Adipocyte (in vitro differentiated cells): ENCODE measurements at regions not wholly inside any gene's neighbourhood (a gene's known extent, or its start where the extent isn't known, plus 50 kb on each side); places are given as distances from the start of the nearest gene placed in this dataset.

Experiments used
- DNase-seq: peaks from one replicate; pipeline ENCODE4 v3.0.0-alpha.2; 2015; ENCODE audit warnings: low read depth
- H3K27me3 ChIP-seq: replicated peaks from 2 replicates; pipeline ENCODE4 v1.7.0; 2013; ENCODE audit warnings: mild to moderate bottlenecking, low read length, moderate library complexity; ENCODE audit not compliant: control insufficient read depth, insufficient read depth
- H3K36me3 ChIP-seq: 2 replicates; pipeline ENCODE4 v1.7.0; 2013; ENCODE audit warnings: low read length, mild to moderate bottlenecking, moderate library complexity; ENCODE audit not compliant: control insufficient read depth, insufficient read depth, severe bottlenecking
- H3K4me1 ChIP-seq: 2 replicates; pipeline ENCODE4 v1.7.0; 2013; ENCODE audit warnings: mild to moderate bottlenecking, low read length, moderate library complexity; ENCODE audit not compliant: control insufficient read depth, insufficient read depth
- H3K4me3 ChIP-seq: 2 replicates; pipeline ENCODE4 v1.7.0; 2013; ENCODE audit warnings: mild to moderate bottlenecking, low read length, moderate library complexity
- H3K9ac ChIP-seq: 2 replicates; pipeline ENCODE4 v1.7.0; 2013; ENCODE audit warnings: mild to moderate bottlenecking, low read length, moderate library complexity
- H3K9me3 ChIP-seq: 2 replicates; pipeline ENCODE4 v1.7.0; 2013; ENCODE audit warnings: mild to moderate bottlenecking, low read length, moderate library complexity; ENCODE audit not compliant: control insufficient read depth

DNA sequence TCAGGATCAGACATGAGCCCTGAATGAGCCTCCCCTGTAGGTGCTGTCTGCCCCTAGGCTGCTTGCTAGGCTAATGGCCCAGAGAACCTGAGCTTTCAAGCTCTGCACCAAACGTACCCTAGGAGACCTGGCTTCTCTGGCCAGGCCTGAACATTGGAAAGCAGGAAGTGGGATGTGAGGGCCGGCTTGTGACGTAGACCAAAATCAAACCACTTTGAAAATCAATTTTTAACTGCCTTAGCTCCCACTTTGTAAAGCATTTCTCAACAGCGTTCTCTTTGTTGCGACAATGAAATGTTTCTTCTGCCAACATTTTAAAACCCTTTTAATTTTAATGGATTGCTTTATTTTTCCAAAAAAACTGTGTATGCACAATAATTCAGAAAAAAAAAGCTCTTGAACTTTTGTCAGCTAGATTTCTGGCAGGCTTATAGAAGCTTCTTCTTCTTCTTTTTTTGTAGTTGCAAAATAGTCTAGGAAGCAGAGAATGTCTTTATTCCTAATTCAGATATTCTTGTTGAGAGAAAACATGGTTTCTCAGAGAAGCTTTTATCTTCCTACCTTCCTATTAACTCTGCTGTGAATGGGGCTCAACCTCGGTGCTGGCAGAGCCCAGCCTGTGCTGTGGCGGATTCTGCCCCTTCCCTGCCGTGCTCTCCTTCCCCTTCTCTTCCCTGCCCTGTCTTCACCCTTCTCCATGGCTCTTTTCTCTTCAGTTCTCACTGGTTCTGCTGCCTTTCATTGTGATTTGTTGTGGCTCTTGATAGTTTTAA is 145.2 kb upstream of the SFRP2 start:
- H3K27me3 ChIP-seq, result no peaks in the 10 kb centered on the region
- H3K9ac ChIP-seq, result peak overlapping the region; percentile 86
- H3K36me3 ChIP-seq, result no peaks in the 10 kb centered on the region
- H3K9me3 ChIP-seq, result no peaks in the 10 kb centered on the region
- H3K4me1 ChIP-seq, result peaks cover 49% of the 10 kb centered on the region
- no peak for DNase-seq
- H3K4me3 ChIP-seq, result peak overlapping the region; percentile 72

DNA sequence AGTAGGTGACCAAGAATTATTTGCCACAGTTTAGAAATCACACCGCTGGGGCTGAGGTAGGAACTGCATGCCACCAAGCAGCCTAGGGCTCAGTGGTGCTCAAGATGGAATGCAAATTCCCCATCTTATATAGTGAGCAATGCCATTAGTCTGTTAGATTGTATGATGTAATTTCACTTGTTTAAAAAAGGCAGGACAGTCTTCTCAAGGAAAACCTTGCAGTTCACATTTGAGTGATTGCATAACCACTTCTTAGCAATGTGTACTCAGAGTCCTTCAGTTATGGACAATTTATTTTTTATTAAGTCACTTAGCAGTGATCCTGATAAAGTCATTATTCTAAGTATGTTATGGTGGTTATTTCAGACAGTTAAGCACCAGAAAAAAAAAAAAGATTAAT is 142.9 kb upstream of the SFRP2 start:
- DNase-seq, result peak; percentile 82
- Histone ChIP-seq H3K9ac (no peak overlapping the region), H3K4me3 (no peak overlapping the region), H3K9me3 (no peaks in the 10 kb centered on the region), H3K27me3 (no peaks in the 10 kb centered on the region), H3K4me1 (peaks cover 49% of the 10 kb centered on the region), H3K36me3 (no peaks in the 10 kb centered on the region)

DNA sequence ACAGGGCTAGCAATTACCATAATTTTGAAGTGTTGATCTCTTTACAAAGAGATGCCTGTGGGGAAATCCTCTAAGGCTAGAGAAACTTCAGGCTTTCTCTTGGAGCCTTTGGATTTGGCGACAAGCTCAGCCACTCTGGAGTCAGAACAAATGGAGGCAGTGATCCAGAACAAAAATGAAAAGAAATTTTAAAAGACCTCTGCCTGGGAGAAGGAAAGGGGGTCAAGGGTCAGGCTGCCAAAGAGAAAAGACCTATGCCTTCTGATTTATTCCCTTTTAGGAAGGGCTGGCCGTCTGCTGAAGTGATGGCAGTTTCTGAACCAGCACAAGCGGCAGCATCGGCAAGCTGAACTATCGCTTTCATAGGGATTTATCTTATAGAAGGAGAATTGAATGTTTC is 140.8 kb upstream of the SFRP2 start:
- Histone ChIP-seq H3K4me1 (peaks cover 41% of the 10 kb centered on the region), H3K9ac (peak overlapping the region; percentile 53), H3K4me3 (peak overlapping the region; percentile 59), H3K27me3 (no peaks in the 10 kb centered on the region), H3K36me3 (no peaks in the 10 kb centered on the region), H3K9me3 (no peaks in the 10 kb centered on the region)
- DNase-seq, result no peak

DNA sequence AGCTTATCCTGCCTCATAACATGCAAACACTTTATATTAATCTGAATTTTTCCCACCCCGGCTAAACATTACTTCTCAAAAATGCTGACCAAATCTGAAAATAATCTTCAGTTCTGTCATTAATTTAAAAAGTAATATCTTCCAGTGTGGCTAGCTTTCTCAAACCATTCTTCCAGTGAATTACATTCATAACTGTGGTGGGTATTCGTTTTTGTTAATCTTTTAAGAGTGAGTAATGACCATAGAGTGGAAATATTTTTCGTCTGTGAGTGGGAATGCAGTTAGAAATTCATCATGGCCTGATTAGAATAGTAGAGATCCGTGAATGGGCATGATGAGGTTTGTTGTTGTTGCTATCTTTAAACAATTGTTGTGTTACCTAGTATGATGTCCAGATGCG is 138.6 kb upstream of the SFRP2 start:
- H3K4me3 ChIP-seq, result no peak overlapping the region
- no peaks in the 10 kb centered on the region for H3K36me3 ChIP-seq
- H3K27me3 ChIP-seq, result no peaks in the 10 kb centered on the region
- H3K9ac ChIP-seq, result no peak overlapping the region
- H3K9me3 ChIP-seq, result no peaks in the 10 kb centered on the region
- DNase-seq, result no peak
- peaks cover 25% of the 10 kb centered on the region for H3K4me1 ChIP-seq

DNA sequence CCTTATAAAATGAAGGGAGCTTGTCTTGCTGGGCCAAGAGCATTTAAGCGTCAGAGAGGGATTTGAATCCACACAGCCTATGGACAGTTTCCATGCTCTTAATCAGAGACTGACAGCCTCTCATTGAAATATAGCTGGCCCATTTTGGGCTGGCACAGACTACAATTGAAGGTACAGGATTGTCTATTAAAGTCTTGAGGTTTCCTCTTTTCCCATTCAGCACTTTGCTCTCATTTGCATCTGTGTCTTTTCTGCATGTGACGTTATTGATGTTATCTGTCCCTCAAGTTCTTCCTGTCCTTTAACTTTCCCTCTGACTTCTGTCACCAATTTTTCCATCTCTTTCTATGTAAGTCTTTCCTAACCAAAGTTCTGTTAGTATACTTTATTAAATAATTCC is 133.3 kb upstream of the SFRP2 start:
- no peak for DNase-seq
- H3K27me3 ChIP-seq, result no peaks in the 10 kb centered on the region
- no peaks in the 10 kb centered on the region for H3K9me3 ChIP-seq
- H3K4me1 ChIP-seq, result peaks cover 15% of the 10 kb centered on the region
- H3K9ac ChIP-seq, result no peak overlapping the region
- H3K36me3 ChIP-seq, result no peaks in the 10 kb centered on the region
- no peak overlapping the region for H3K4me3 ChIP-seq

DNA sequence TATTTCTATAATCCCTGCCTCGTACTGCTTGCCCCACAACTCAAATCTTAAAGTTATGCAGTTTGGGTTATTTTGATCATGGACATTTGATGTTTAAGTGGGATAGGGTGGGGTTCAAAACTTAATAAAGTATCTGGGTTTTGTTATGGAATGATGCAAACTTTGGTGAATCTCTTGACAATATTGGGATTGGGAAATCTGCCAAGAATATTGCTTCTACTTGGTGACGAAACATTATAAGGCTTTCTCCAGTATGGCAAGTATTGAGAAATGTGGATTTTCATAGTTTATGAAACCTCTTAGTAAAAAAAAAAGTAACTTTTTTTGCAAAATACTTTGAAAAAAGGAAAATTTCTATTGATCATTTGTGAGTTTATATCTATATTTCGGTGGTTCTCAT is 130.8 kb upstream of the SFRP2 start:
- Histone ChIP-seq H3K9ac (peak overlapping the region; percentile 20), H3K4me3 (peak overlapping the region; percentile 3), H3K4me1 (peaks cover 15% of the 10 kb centered on the region), H3K27me3 (no peaks in the 10 kb centered on the region), H3K9me3 (no peaks in the 10 kb centered on the region), H3K36me3 (no peaks in the 10 kb centered on the region)
- DNase-seq, result peak; percentile 67

DNA sequence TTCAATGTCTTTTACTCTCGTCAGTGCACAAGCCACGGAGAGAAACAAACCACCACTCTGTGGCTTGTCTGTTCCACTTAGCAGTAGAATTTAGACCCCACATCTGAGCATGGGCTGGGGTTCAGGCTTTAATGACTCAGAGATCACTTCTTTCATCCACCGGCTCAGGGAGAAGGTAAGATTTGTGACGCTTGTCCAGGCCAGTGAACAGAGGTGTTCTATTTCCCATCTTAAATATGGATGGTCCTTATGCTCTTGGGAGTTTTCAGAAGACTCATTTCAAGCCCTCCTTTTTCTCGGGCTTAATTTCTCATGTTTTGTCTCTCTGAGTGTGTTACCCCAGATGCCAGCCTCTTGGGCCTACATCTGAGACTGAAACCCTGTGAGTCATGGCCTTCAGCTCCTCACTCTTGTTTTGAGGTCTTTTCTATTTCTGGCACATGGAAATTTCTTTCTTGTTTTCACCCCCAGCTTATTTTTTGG is 127.4 kb upstream of the SFRP2 start:
- Histone ChIP-seq H3K4me1 (peaks cover 15% of the 10 kb centered on the region), H3K9ac (no peak overlapping the region), H3K36me3 (no peaks in the 10 kb centered on the region), H3K27me3 (no peaks in the 10 kb centered on the region), H3K9me3 (no peaks in the 10 kb centered on the region), H3K4me3 (no peak overlapping the region)
- DNase-seq, result no peak

DNA sequence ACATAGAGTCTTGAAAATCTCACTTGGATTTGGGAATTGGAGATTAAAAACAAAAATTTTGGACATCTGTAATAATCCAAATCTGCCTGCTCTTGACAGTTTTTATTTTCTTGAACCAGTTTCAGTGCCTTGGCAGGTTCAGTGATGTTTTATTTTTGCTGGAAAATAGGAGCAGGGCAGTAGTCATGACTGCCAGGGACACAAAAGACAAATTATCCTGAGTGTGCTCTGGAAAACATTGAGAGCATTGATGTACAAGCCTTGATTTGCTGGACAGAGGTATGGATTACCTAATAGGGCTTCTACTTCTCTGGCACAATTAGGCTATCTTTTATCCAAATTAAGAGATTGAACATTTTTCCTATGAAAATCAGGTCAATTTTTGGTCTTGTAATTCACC is 123.4 kb upstream of the SFRP2 start:
- no peaks in the 10 kb centered on the region for H3K27me3 ChIP-seq
- no peaks in the 10 kb centered on the region for H3K9me3 ChIP-seq
- no peaks in the 10 kb centered on the region for H3K36me3 ChIP-seq
- DNase-seq, result no peak
- H3K9ac ChIP-seq, result no peak overlapping the region
- H3K4me3 ChIP-seq, result no peak overlapping the region
- peaks cover 14% of the 10 kb centered on the region for H3K4me1 ChIP-seq

DNA sequence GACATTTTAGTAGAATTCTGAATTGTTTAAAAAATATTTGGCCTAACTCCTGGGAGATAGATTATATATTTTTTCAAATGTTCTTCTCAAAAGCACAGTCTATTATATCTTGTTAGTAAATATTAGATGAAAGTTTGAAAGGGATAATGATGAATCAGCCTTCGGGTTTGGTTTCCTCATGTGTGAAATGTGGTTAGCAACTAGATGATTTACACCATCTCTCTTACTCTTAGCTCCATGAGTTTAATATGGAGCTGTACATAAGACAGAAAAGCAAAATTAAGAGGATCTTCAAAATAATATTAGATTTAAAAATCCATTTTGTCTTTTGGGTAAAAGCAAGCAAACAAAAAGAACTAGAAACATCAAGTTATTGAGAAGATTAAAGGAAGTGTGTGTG is 120.8 kb upstream of the SFRP2 start:
- Histone ChIP-seq H3K36me3 (no peaks in the 10 kb centered on the region), H3K9ac (no peak overlapping the region), H3K4me1 (peaks cover 23% of the 10 kb centered on the region), H3K9me3 (no peaks in the 10 kb centered on the region), H3K4me3 (no peak overlapping the region), H3K27me3 (no peaks in the 10 kb centered on the region)
- no peak for DNase-seq

DNA sequence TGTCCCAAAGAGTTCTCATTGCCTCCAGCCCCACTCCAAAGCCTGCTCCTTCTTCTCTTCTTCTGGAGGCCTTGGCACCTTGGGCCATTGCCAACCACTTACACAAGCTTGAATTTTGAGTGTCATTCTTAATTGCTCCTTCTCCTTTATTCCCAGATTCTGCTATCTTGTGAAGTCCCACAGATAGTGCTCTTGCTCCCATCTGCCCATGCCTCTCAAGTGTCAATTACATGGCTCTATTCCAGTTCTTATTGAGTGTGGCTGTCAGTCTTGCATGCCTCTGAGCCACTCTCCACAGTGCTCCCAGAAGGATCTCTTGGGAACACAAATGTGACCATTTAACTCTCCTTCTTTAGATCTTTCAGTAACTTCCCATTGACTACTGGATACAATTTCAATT is 117.3 kb upstream of the SFRP2 start:
- DNase-seq, result no peak
- no peaks in the 10 kb centered on the region for H3K36me3 ChIP-seq
- no peaks in the 10 kb centered on the region for H3K27me3 ChIP-seq

DNA sequence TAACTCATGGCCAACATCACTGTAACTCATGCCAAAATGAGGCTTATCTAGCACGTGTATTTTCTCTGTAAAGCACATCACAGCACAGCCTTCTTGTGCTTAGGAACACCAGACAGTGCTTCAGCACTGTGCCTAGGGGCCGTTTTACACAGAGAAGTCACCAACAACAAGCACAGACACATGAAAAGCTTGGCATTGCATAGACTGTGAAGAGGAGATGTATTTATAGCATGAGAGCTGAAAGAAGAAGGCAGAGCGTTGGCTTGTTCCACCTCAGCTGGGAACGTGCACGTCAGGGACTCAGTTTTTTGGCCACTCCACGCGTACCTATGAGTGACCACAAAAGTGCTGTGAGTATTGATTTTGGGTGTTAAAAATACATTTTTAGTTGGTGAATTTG is 116.3 kb upstream of the SFRP2 start:
- H3K27me3 ChIP-seq, result no peaks in the 10 kb centered on the region
- no peak overlapping the region for H3K9ac ChIP-seq
- no peaks in the 10 kb centered on the region for H3K36me3 ChIP-seq
- no peak overlapping the region for H3K4me3 ChIP-seq
- DNase-seq, result no peak
- H3K4me1 ChIP-seq, result peaks cover 23% of the 10 kb centered on the region
- H3K9me3 ChIP-seq, result no peaks in the 10 kb centered on the region

More for the DNA sequence above, 117.3 kb upstream of the SFRP2 start:
- H3K4me1 ChIP-seq, result peaks cover 23% of the 10 kb centered on the region
- no peak overlapping the region for H3K4me3 ChIP-seq
- H3K9ac ChIP-seq, result no peak overlapping the region
- H3K9me3 ChIP-seq, result no peaks in the 10 kb centered on the region

DNA sequence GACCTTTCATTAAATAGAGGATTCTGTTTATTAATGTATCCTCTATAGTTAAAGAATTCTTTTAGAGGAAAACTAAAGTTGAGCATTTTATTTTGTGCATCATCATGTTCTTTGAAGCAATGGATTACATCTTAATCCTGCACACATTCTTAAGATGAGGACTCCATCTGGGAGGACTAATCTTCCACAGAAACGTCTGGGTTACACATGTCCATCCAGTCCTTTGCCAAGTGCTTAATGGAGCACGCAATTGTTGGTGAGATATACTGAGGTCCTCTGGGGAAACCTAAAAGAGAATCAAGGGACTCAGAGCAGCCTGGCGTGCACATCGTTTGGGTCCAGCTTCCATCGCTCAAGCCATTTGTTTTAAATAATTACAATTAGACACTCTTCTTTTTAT is 115.1 kb upstream of the SFRP2 start:
- Histone ChIP-seq H3K27me3 (no peaks in the 10 kb centered on the region), H3K36me3 (no peaks in the 10 kb centered on the region), H3K9ac (no peak overlapping the region), H3K9me3 (no peaks in the 10 kb centered on the region), H3K4me1 (peaks cover 19% of the 10 kb centered on the region), H3K4me3 (no peak overlapping the region)
- DNase-seq, result no peak
